ENCODE measurements at regions not wholly inside any gene's neighbourhood (a gene's known extent, or its start where the extent isn't known, plus 50 kb on each side); places are given as distances from the start of the nearest gene placed in this dataset.

GRCh38 chr5:57896576-57896975 lies 414.0 kb upstream of the ACTBL2 start:
- H3K27ac ChIP-seq (ENCODE audit: low read depth, low read length): no peak overlapping the region
- no peak overlapping the region for H3K14ac ChIP-seq (ENCODE audit: insufficient read length)
- no peaks in the 10 kb centered on the region for H3K23me2 ChIP-seq (ENCODE audit: low read depth, low read length)
- POLR2A ChIA-PET (ENCODE audit: partially characterized antibody): no interaction called here
- no peak overlapping the region for H2AFZ ChIP-seq (ENCODE audit: low read length)
- DNase-seq (ENCODE audit: low read depth in 1 of 2, low spot score in 2 of 2) (no peak), FAIRE-seq (no peak)
- H3K56ac ChIP-seq (replicated peaks; ENCODE audit: insufficient read length, low read depth, low read length): no peak overlapping the region
- CTCF ChIA-PET (ENCODE audit: partially characterized antibody): interaction anchor here (1.3 to 1.6 kb wide), 2 partner anchors 9 to 247 kb away, joined by 4 to 6 read pairs; no protein-coding TSS in a partner anchor
- no peaks in the 10 kb centered on the region for H3K79me1 ChIP-seq (ENCODE audit: low read depth, low read length)
- no peaks in the 10 kb centered on the region for H3K27me3 ChIP-seq (replicated peaks in 1 of 4; ENCODE audit: control insufficient read depth in 3 of 4, extremely low read depth in 1 of 4, insufficient read depth in 3 of 4, low read length in 3 of 4)
- H2BK20ac ChIP-seq (ENCODE audit: low read length): no peak overlapping the region
- no peak overlapping the region for H3K18ac ChIP-seq (ENCODE audit: extremely low read depth, low read length)
- H3K23ac ChIP-seq (ENCODE audit: insufficient read length): no peak overlapping the region
- no peaks in the 10 kb centered on the region for H3K79me2 ChIP-seq (ENCODE audit: control insufficient read depth in 1 of 2, insufficient read depth in 2 of 2, low read length in 2 of 2)
- no peak overlapping the region for H3K4ac ChIP-seq (replicated peaks; ENCODE audit: insufficient read length, low read depth, low read length)
- H2BK12ac ChIP-seq (ENCODE audit: low read depth, low read length): no peak overlapping the region
- H3K4me2 ChIP-seq (ENCODE audit: insufficient read depth in 1 of 2, low read depth in 2 of 2, low read length in 2 of 2): no peak overlapping the region
- TF ChIP-seq ZNF274 (IDR thresholded peaks at IDR 0.05; ENCODE audit: borderline replicate concordance, extremely low read depth, low read length) (no peak), GTF2F1 (IDR thresholded peaks at IDR 0.05; ENCODE audit: borderline replicate concordance, low read depth, low read length) (no peak), RBBP5 (IDR thresholded peaks at IDR 0.05; ENCODE audit: borderline replicate concordance, low read depth, low read length) (no peak), SP1 (IDR thresholded peaks at IDR 0.05; ENCODE audit: low read depth, low read length) (no peak), CBX5 (IDR thresholded peaks at IDR 0.05; ENCODE audit: low read depth, low read length) (no peak), SP2 (IDR thresholded peaks at IDR 0.05; ENCODE audit: low read length) (no peak), CTBP2 (IDR thresholded peaks at IDR 0.05; ENCODE audit: borderline replicate concordance, insufficient read depth, insufficient read length, low read length) (no peak), TEAD4 (IDR thresholded peaks at IDR 0.05; ENCODE audit: low read depth, low read length) (no peak), SAP30 (IDR thresholded peaks at IDR 0.05; ENCODE audit: insufficient read depth, insufficient replicate concordance, low read length) (no peak), POU5F1 (IDR thresholded peaks at IDR 0.05; ENCODE audit: low read depth, low read length) (no peak)
- no peak overlapping the region for H2AK5ac ChIP-seq (ENCODE audit: low read depth, low read length)
- H4K8ac ChIP-seq (ENCODE audit: extremely low read depth, insufficient read depth, low read length): no peak overlapping the region
- peaks cover 0 to 3% (median 1%) of the 10 kb centered on the region in 4 experiments; a peak in 3 of 7 replicates for H3K4me1 ChIP-seq (replicated peaks in 1 of 4; ENCODE audit: control insufficient read depth in 3 of 4, insufficient read depth in 4 of 4, low read length in 3 of 4)
- no peak overlapping the region for H2BK120ac ChIP-seq (replicated peaks; ENCODE audit: low read depth, low read length)
- no peak overlapping the region for H2BK5ac ChIP-seq (ENCODE audit: low read depth, low read length)
- H4K91ac ChIP-seq (replicated peaks; ENCODE audit: insufficient read length, low read length): no peak overlapping the region
- no peaks in the 10 kb centered on the region for H3K9me3 ChIP-seq (ENCODE audit: insufficient read depth in 2 of 2, low read depth in 1 of 2, low read length in 1 of 2)
- no peaks in the 10 kb centered on the region for H4K20me1 ChIP-seq (replicated peaks in 1 of 2; ENCODE audit: control insufficient read depth in 1 of 2, insufficient read depth in 2 of 2, low read length in 2 of 2)
- H3K36me3 ChIP-seq (ENCODE audit: control insufficient read depth in 2 of 4, insufficient read depth in 4 of 4, low read length in 3 of 4): no peaks in the 10 kb centered on the region
- no peak overlapping the region for H3K4me3 ChIP-seq (ENCODE audit: extremely low read depth in 1 of 4, insufficient read depth in 2 of 4, low read depth in 3 of 4, low read length in 4 of 4)
- H2BK15ac ChIP-seq (ENCODE audit: low read length): no peak overlapping the region
- no peak overlapping the region for H3K9ac ChIP-seq (replicated peaks in 1 of 4; ENCODE audit: extremely low read depth in 1 of 4, low read depth in 3 of 4, low read length in 3 of 4)
- no peak overlapping the region for H4K5ac ChIP-seq (ENCODE audit: insufficient read length, low read depth, low read length)

Measured in H1 (cell line).